PFSK-1 (cell line): ENCODE measurements at regions not wholly inside any gene's neighbourhood (a gene's known extent, or its start where the extent isn't known, plus 50 kb on each side); places are given as distances from the start of the nearest gene placed in this dataset.

Source experiments
- FOXP2 ChIP-seq: optimal IDR thresholded peaks from 2 replicates; pipeline ENCODE3; 2011; ENCODE audit warnings: borderline replicate concordance, control low read depth, inconsistent platforms; ENCODE audit not compliant: insufficient read depth; ENCODE audit errors: extremely low read length, extremely low read depth
- POLR2AphosphoS5 ChIP-seq: IDR thresholded peaks from 2 replicates; pipeline ENCODE4 v1.6.1; 2012; ENCODE audit warnings: low read depth, mild to moderate bottlenecking, control low read depth, low read length, moderate library complexity
- REST ChIP-seq, 2 experiments: IDR thresholded peaks; 2 replicates each; pipeline versions ENCODE4 v1.6.1 to v1.8.0; 2011 to 2012; ENCODE audit warnings: low read depth in 2 of 2, low read length in 2 of 2, control low read depth in 1 of 2, inconsistent platforms in 1 of 2, mild to moderate bottlenecking in 1 of 2, moderate library complexity in 1 of 2; ENCODE audit not compliant: insufficient read depth in 1 of 2
- SIN3A ChIP-seq: IDR thresholded peaks from 2 replicates; pipeline ENCODE4 v1.6.1; 2012; ENCODE audit warnings: mild to moderate bottlenecking, low read length, moderate library complexity, borderline replicate concordance; ENCODE audit not compliant: insufficient read depth
- TAF1 ChIP-seq: IDR thresholded peaks from 2 replicates; pipeline ENCODE4 v1.6.1; 2012; ENCODE audit warnings: low read length, control low read depth, borderline replicate concordance; ENCODE audit not compliant: insufficient read depth

GRCh38 chr20:51076786-51077685, 54.1 kb upstream of the KCNG1 start:
- TF ChIP-seq TAF1 (no peak), REST (IDR thresholded peaks at IDR 0.05; ENCODE audit: insufficient read depth in 1 of 2, low read depth in 2 of 2, low read length in 2 of 2) (no peak), POLR2AphosphoS5 (no peak), SIN3A (no peak), FOXP2 (no peak)
